Activated T-cell treated with anti-CD3 and anti-CD28 coated beads for 24 hours (primary cell): ENCODE measurements at regions not wholly inside any gene's neighbourhood (a gene's known extent, or its start where the extent isn't known, plus 50 kb on each side); places are given as distances from the start of the nearest gene placed in this dataset.
A peak's percentile ranks its signal among the peaks of the same experiment; 100 is the strongest.
"Not testable (repeated sequence)": the region's sequence is repeated elsewhere in the genome, so short reads cannot be mapped to it uniquely, and the experiment has no call there.

Experiments
- DNase-seq: peaks from one replicate; pipeline ENCODE4 v3.0.0-alpha.2; 2020; ENCODE audit warnings: low read depth

DNA sequence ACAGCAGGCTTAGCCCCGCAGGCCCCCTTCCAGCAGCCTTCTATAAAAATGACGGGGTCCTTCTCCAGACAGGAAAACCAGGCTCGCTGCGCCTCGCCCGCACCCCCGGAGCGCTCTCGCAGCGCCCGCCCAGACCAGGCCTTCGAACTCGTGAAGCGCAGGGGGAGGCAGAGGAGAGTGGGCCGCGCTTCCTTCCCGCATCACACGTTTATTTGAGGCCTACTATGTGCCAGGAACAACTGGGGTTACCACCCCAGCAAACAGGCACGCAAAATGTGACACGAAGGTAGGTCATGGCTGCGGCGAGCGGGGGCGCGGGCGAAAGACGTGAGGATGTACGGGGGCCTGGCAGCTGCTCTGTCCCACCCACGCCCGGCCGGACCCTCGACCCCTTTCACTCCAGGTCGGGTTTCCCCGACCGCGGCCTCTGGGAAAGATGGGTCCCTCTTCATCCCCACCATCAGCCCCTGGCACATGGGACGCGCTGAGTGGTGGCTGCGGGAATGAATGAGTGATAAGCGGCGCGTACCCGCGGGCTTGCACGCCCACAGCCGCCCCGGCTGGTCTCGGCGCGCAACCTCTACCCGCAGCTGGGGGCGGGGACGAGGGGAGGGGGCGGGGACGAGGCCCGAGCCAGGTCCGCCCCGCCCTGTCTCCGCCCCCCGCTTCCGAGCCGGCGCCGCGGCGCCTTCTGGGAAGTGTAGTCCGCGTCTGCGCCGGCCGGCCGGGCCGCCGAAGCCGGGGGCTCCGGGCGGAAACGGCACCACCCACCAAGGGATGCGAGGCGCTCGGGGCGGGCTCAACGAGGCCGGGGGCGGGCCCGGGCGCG, 59.1 kb downstream of the ZNF467 start:
- DNase-seq: peak; percentile 90

DNA sequence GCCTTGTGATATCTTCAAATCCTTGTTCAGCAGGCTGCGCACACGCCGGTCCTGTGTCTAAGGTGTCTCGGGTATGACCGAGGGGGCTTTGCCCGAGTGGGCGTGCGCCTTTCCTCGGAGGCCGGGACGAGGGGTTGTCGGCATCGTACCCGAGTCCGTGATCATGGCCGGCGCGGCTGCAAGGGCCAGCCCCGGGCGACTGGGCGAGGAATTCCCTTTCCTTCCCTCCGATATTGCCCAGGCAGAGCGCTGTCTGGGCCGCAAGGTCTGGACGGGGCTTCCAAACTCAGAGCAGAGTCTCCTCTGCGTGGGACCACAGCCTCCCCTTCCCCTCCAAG, 59.7 kb downstream of the ZNF467 start:
- no peak for DNase-seq

DNA sequence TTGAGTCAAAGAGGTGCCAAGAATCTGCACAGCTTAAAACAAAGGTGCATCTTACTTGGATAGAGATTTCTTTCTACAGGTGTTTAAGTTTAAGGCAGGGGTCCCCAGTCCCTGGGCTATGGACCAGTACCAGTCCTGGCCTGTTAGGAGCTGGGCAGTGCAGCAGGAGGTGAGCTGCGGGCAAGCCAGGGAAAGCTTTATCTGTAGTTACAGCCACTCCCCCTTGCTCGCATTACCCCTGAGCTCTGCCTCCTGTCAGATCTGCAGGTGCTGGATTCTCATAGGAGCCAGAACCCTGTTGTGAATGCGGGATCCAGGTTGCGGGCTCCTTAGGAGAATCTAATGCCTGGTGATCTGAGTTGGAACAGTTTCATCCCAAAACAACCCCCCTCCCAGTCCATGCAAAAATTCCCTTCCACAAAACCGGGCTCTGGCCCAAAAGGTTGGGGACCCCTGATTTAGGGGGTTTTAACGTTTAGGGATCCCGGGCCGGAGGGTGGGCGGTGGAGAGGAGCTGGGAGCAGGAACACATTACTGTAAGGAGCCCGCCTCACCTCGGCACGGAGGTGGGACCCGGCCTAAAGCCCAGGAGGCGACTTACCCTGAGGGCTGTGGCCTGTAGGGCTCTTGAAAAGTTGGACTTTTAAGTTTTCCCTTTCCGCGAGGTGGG, 60.2 kb downstream of the ZNF467 start:
- no peak for DNase-seq

DNA sequence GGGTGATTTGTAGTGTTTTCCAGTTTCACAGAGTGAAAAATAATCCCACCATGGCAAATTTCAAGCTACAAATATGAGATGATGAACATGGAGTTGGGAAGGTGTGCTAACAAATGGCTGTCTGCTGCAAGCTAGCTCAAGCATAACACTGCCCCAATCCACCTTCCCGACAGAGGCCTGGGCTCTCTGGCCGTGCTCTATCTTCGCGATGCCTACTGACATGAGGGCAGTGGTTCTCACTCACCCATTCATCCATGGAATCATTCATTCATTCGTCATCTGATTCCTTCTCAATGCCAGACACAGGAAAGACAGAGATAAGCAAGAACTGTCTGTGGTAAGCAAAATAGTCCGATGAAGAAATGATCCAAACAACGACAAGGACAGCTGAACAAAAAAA, 65.4 kb downstream of the ZNF467 start:
- DNase-seq: no peak

DNA sequence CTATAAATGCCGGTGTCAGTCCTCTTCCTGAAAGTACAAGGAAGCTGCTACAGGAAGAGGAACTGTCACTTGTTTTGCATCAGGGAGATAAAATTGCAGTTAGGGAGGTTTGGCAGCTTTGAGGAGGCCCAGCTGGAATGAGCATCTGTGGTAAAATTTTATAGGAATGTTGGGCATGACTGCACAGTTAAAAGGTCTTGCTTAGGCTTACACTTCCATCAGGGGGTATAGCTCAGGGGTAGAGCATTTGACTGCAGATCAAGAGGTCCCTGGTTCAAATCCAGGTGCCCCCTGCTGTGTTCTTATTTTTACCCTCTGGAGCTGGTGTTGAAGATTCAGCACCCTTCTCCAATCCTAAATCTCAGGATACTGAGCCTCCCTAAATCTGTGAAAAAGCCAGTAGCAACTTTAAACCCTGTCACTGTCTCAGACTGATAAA, 65.9 kb downstream of the ZNF467 start:
- no peak for DNase-seq

DNA sequence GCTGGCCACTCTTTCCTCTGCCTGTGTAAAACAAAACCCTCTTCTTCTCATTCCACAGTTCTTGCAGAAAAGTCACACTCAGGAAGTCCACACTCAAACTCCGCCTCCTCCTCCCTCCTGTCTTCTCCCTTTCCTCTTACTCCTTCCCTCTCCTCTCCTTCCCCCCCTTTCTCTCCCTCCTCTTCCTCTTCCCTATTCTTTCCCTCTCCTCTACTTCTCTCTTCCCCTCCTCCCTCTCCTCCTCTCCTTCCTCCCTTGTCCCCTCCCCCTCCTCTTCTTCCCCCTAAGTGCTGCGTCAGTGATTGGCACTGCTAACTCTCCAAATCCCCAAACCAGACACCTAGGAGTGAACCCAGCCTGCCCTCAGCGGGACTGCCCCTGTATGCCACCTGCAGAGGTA, 67.0 kb downstream of the ZNF467 start:
- DNase-seq: no peak

DNA sequence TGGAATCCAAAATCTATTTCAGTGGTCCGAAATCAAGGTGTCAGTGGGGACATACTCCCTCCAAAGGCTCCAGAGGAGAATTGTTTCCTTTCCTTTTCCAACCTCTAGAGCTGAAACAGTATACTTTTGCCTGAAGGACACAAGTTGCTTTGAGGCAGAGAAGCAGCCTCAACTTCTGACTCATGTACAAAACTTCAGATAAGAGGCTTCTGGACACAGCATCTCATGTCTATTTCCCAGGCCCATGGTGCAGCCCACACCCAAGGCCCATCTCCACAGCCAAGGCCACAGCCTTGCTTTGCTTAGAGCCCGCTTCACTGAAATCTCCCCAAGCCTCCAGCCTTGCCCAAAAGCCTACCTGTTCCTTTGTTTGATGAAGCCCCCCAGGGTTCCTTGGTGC, 68.9 kb downstream of the ZNF467 start:
- DNase-seq: no peak

DNA sequence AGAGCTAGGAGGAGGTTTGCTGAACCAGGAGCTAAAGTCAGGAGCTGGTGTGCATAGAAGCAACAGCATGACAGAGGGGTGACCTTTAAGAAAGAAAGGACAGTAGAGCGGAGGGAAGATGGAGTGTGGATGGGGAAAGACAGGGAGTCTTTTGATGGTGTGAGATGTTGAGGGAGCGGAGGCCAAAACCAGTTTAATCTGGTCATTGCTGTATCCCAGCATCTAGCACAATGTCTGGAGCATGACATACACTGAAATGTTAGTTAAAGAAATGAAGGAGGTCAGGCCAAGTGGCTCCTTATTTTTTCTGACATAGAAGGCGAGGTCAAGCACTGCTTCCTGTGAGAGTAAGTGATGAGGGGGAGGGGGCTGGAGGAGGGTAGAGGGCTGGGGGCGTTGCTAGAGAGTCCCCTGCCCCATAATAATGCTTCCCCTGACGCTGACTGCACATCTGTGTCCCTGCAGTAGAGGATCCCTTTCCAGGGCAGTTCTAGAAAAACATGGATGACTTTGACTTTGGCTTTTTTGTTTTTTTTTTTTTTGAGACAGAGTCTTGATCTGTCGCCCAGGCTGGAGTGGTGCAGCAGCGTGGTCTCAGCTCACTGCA, 70.2 kb downstream of the ZNF467 start:
- DNase-seq: no peak

DNA sequence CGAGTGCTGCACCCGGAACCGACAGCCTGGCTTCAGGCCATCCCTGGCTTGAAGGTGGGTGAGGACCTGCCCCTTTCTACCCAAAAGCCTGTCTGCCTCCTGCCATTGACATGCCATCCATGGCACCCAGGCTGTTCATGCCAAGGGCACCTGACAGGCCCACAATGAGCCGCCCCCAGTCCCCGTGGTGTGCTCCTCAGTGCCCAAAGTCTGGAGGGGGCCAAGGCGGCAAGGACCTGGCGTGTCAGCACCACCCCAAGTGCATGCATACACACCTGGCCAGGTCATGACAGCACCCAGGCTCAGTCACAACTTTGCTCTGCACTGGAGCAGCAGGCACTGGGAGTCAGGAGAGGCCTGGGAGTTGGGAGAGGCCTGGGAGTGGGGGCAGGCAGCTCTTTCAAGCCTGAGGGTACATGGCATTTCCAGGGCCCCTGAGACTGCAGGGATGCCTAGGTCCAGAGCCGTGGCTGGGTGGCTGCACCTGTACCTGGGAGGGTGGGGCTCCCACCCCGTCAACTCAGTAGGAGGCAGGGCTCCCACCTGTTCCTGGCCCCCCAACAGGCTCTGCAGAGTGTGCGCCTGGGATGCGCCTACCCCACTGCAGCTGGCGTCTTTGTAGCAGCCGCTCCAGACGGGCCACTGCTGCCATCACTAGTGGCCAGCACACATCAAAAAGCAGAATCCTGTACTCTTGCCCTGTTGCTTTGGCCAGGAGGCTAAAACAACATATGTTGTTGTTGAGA, 71.7 kb downstream of the ZNF467 start:
- DNase-seq: no peak

DNA sequence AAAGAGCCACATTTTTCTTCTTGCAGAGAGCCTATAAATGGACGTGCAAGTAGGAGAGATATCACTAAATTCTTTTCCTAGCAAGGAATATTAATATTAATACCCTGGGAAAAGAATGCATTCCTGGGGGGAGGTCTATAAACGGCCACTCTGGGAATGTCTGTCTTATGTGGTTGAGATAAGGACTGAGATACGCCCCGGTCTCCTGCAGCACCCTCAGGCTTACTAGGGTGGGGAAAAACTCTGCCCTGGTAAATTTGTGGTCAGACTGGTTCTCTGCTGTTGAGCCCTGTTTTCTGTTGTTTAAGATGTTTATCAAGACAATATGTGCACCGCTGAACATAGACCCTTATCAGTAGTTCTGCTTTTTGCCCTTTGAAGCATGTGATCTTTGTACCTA, 75.6 kb downstream of the ZNF467 start:
- not testable (repeated sequence) for DNase-seq

DNA sequence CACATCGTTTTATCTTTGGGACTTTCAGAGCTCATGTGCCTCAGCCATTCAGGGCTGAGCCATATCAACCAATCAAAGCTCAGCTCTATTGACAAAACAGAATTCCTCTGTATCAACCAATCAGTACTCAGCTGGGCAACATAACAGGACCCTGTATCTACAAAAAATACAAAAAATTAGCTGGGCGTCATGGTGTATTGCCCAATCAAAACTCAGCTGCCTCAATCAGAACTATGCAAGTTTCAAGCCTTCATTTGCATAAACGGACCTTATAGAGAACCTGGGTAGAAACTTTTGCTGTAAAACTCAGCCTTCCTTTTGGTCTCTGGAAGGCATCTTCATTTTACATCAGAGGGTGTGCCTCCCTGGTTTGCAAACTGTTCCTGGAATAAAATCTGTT, 77.1 kb downstream of the ZNF467 start:
- no peak for DNase-seq

DNA sequence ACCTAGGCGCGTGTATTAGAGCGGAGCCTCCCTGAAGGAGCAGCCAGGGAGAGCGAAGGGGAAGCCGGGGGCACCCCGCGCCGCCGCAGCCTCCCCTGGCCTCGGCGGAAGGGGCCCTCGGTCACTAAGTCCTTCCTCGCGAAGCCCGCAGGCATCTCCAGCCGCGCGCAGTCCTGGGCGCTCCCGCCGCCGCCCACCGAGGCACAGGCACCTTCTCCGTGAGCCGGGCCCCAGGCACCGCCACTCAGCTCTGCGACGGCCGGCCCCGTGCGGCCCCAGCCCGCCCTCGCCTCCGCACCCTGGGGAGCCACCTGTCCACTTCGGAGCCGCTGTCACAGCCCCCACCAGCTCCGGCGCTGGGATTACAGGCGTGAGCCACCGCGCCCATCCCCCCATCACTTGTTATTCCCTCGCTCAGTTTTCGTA, 80.8 kb downstream of the ZNF467 start:
- no peak for DNase-seq

DNA sequence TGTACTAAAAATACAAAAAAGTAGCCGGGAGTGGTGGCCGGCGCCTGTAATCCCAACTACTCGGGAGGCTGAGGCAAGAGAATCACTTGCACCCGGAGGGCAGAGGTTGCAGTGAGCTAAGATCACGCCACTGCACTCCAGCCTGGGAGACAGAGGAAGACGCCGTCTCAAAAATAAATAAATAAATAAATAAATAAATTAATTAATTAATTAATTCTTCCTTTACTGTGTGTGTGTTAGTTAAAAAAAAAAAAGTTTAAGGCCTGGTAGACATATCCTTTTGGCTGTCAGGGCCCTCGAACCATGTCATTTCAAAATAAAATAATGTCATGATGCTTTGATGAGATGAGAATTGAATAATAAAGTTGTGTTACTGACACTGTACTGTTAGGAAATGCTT, 81.3 kb downstream of the ZNF467 start:
- DNase-seq: no peak

DNA sequence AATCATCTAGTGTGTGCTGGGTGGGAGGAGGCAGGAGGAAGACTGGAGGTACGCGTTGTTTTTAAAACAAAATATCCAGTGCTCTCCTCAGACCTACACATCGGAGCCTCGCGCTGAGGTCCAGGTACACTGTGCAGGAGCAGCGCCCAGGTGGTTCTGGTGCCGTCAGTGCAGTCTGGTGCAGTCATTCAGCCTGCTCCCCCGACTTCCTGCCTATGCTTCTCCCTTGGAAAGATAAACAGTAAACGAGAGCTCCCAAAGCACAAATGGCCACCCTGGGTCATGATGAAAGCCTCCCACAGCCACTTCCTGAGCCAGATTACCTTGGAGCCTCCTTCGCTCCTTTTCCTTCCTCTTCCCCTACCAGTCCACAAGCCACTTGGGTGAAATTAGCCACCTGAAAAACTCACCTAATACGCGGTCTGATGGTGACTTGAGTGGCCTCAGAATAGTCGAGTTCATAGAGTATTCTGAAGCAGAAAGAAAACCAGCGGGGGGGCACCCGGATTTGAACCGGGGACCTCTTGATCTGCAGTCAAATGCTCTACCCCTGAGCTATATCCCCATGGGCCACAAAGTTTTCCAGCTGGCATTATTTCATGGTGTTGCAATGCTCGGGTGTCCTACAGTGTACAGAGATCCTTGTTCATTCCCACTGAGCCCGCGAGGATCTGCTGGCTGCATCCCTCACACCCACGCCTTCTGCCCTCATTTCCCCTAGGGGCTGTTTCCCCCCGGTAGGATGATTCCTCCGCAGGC, 82.5 kb downstream of the ZNF467 start:
- DNase-seq: no peak

DNA sequence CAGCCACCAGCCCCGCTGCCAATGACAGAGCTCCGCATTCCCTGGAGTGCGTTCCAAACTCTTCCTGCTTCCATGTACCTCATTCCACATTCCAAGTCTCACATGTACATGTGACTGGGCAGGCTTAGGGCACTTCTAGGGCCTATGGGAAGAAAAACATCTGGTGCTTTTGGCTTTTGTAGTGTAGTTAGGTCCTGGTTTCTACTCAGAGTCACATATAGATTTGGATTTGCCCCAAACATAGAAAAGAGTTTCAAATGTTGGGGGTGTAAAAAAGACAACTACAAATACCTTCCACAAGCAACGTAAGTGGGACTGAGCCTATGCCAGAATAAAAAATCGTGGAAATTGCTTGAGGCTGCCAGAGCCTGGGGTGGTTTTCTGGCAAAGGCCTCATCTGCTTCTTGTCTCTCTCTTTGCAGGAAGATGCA, 84.1 kb downstream of the ZNF467 start:
- DNase-seq: no peak

DNA sequence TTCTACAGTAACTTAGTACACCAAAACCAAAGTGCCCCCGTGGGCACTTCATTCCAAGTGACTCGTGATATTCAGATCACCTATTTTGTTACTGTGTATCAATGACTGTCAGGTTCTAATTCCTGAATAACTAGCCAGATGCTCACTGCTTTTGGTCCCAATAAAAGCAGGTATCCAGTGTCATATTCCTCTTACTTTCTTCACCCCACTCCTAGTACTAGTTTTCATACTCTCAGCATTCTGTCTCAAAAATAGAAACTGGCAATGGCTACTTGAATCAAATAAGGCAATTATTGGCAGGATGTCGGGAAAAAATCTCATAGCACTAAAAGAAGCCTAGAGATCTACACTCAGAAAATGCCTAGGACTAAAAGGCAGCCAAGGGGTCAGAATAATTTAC, 84.6 kb downstream of the ZNF467 start:
- DNase-seq: no peak

DNA sequence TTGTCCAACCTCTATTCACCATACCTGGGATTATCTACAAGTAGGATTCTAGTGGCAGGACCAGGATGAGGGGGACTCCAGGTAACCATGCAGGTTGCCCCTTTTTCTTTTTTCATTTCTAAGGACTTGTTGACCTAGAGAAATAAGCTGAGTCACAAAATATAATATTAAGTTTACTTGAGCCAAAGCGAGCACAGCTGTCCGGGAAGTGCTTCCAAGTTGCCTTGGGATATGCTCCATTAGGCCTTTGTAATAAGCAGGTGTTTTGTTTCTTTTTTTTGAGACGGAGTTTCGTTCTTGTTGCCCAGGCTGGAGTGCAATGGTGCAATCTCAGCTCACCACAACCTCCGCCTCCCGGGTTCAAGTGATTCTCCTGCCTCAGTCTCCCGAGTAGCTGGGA, 85.6 kb downstream of the ZNF467 start:
- DNase-seq: not testable (repeated sequence)

DNA sequence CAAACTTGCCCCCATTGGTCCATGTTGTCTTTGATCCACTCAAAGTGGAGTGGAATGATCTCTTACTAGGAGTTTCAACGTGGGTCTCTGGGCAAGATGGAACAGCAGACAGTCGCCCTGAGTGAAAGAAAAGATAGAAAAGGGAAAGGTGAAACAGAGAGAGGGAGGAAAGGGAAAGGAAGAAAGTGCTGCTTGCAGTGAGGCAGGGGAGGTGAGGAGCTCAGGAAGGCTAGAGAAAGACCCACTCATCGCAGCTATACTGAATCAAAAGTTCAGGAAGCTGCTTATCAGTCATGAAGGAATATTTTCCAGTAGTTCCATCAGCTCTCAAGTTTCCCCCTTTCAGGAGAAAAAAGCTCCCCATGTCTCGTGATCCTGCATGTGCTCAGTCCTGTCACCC, 86.9 kb downstream of the ZNF467 start:
- no peak for DNase-seq

DNA sequence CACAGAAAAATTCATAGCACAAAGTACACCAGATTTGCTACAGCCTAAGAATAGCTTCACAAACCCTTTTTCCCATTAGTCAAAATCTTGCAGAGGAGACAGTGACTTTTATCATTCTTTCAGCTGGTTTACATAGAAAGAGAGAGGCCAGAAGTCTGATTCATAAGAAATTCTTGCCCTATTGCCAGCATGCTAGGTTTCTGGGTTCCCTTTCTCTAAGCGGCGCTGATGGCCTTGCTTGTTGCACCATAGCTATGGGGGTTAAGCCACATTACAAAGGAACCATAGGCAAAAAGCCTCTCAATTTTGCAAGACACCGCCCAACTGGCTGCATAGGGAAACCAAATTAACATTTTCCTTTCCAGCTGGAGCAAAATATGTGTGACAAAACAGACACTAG, 87.4 kb downstream of the ZNF467 start:
- no peak for DNase-seq

DNA sequence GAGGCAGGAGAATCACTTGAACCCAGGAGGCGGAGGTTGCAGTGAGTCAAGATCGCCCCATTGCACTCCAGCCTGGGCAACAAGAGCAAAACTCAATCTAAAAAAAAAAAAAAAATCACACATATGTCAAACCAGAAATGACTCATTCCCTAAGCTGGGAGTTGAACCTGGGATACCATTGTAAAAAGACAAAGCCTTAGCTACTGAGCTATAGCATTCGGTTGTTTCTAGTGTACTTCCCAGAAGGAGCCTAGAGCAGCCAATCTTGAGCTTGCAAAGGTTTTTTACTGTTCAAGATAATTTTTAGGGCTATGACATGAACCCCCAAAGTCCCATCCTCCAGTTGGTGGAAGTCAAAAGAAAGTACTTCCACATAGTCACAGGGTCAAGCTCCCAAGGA, 87.9 kb downstream of the ZNF467 start:
- DNase-seq: no peak

DNA sequence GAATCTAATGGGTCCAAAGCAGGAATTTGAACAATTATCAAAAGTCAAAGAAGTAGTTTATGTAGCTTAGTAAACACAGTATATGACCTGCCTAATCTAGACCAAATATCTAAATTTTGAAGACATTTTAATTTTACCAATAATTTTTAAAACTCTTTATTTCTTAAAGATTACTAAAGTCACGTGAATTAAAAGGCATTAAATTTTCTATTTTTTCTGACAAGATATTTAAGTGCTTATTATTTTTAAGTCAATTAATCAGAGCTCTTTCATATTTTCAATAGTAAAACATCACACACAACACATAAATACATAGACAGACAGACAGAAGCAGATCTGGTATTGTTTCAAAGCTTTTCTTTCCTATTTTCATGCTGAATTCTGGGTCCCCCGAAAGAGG, 89.5 kb downstream of the ZNF467 start:
- DNase-seq: no peak

DNA sequence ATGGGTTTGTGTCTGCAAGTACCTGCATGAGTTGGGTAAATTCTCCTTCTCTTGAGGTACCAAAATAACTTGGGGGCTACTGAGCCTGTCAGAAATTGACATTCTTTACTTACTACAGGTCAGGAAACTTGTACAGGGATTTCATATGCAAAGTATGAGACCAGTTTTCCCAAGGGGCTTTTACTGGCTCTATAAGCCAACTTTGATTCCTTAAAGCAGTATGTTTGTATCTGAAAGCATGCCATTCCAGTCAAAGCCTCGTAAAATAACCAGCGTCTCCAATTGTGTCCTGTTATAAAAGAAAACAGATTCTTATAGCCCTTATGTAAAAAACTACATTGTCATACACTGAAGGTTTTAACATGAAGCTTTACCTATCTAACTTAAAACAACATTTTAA, 90.2 kb downstream of the ZNF467 start:
- no peak for DNase-seq
